ENCODE measurements at regions not wholly inside any gene's neighbourhood (a gene's known extent, or its start where the extent isn't known, plus 50 kb on each side); places are given as distances from the start of the nearest gene placed in this dataset.

GRCh38 chr18:72283148-72283925 is 260.8 kb downstream of the CBLN2 start:
- Histone ChIP-seq H3K27me3 (no peaks in the 10 kb centered on the region), H3K27ac (no peak overlapping the region), H3K4me3 (no peak overlapping the region), H3K4me1 (ENCODE audit: low read depth) (no peaks in the 10 kb centered on the region), H3K9me3 (ENCODE audit: low read depth) (no peaks in the 10 kb centered on the region), H3K36me3 (no peaks in the 10 kb centered on the region)
- no peak for DNase-seq (ENCODE audit: low read depth in 1 of 2, low spot score in 1 of 2)
- TF ChIP-seq CTCF (IDR thresholded peaks at IDR 0.05; ENCODE audit: low read depth, low read length) = no peak

- H3K4me3 ChIP-seq = no peak overlapping the region
- no peak for DNase-seq (ENCODE audit: low read depth in 1 of 2, low spot score in 1 of 2)
- TF ChIP-seq CTCF (IDR thresholded peaks at IDR 0.05; ENCODE audit: low read depth, low read length) = no peak
- H3K9me3 ChIP-seq (ENCODE audit: low read depth) = no peaks in the 10 kb centered on the region
- H3K27ac ChIP-seq = no peak overlapping the region
- no peaks in the 10 kb centered on the region for H3K27me3 ChIP-seq
- no peaks in the 10 kb centered on the region for H3K36me3 ChIP-seq
- H3K4me1 ChIP-seq (ENCODE audit: low read depth) = no peaks in the 10 kb centered on the region
These were observed 271.1 kb downstream of the CBLN2 start for GRCh38 chr18:72273025-72273424.

GRCh38 chr18:72261590-72261989 is 282.6 kb downstream of the CBLN2 start:
- Histone ChIP-seq H3K4me3 (no peak overlapping the region), H3K27me3 (no peaks in the 10 kb centered on the region), H3K4me1 (ENCODE audit: low read depth) (no peaks in the 10 kb centered on the region), H3K27ac (no peak overlapping the region), H3K9me3 (ENCODE audit: low read depth) (no peaks in the 10 kb centered on the region), H3K36me3 (no peaks in the 10 kb centered on the region)
- TF ChIP-seq CTCF (IDR thresholded peaks at IDR 0.05; ENCODE audit: low read depth, low read length) = no peak
- DNase-seq (ENCODE audit: low read depth in 1 of 2, low spot score in 1 of 2) = no peak

- DNase-seq (ENCODE audit: low read depth in 1 of 2, low spot score in 1 of 2) = no peak
- Histone ChIP-seq H3K36me3 (no peaks in the 10 kb centered on the region), H3K4me1 (ENCODE audit: low read depth) (no peaks in the 10 kb centered on the region), H3K27ac (no peak overlapping the region), H3K27me3 (no peaks in the 10 kb centered on the region), H3K4me3 (no peak overlapping the region), H3K9me3 (ENCODE audit: low read depth) (no peaks in the 10 kb centered on the region)
- TF ChIP-seq CTCF (IDR thresholded peaks at IDR 0.05; ENCODE audit: low read depth, low read length) = no peak
These were observed 298.1 kb downstream of the CBLN2 start for GRCh38 chr18:72246076-72246475.

- no peaks in the 10 kb centered on the region for H3K9me3 ChIP-seq (ENCODE audit: low read depth)
- H3K4me1 ChIP-seq (ENCODE audit: low read depth) = no peaks in the 10 kb centered on the region
- H3K36me3 ChIP-seq = no peaks in the 10 kb centered on the region
- no peak overlapping the region for H3K27ac ChIP-seq
- no peak for TF ChIP-seq CTCF (IDR thresholded peaks at IDR 0.05; ENCODE audit: low read depth, low read length)
- H3K27me3 ChIP-seq = no peaks in the 10 kb centered on the region
- no peak overlapping the region for H3K4me3 ChIP-seq
- no peak for DNase-seq (ENCODE audit: low read depth in 1 of 2, low spot score in 1 of 2)
These were observed 308.7 kb downstream of the CBLN2 start for GRCh38 chr18:72235422-72235821.

All from cardiac muscle cell (in vitro differentiated cells and primary cell).